KMS-11 (cell line): ENCODE measurements at regions not wholly inside any gene's neighbourhood (a gene's known extent, or its start where the extent isn't known, plus 50 kb on each side); places are given as distances from the start of the nearest gene placed in this dataset.

ENCODE experiments used
- H2AFZ ChIP-seq: fragments of 200-600 bp; sonication (generic); 2 replicates; pipeline ENCODE4 v1.6.1; 2016; ENCODE audit warnings: antibody characterized with exemption, mixed run types, low read depth
- H3K27ac ChIP-seq: fragments of 200-600 bp; sonication (generic); 2 replicates; pipeline ENCODE4 v1.6.1; 2016; ENCODE audit warnings: mild to moderate bottlenecking, mixed run types
- H3K27me3 ChIP-seq: fragments of 200-600 bp; sonication (generic); 2 replicates; pipeline ENCODE4 v1.6.1; 2017; ENCODE audit warnings: mild to moderate bottlenecking, low read depth, mixed run types, moderate library complexity; ENCODE audit not compliant: insufficient read depth
- H3K36me3 ChIP-seq: fragments of 200-600 bp; sonication (generic); 2 replicates; pipeline ENCODE4 v1.6.1; 2017; ENCODE audit warnings: mild to moderate bottlenecking, mixed run types; ENCODE audit not compliant: insufficient read depth
- H3K4me1 ChIP-seq: fragments of 200-600 bp; sonication (generic); 2 replicates; pipeline ENCODE4 v1.6.1; 2016; ENCODE audit warnings: mild to moderate bottlenecking, low read depth, mixed run types; ENCODE audit not compliant: poor library complexity, severe bottlenecking
- H3K4me2 ChIP-seq: fragments of 200-600 bp; sonication (generic); 2 replicates; pipeline ENCODE4 v1.7.0; 2016; ENCODE audit warnings: mild to moderate bottlenecking, mixed run types
- H3K4me3 ChIP-seq: fragments of 200-600 bp; sonication (generic); IDR thresholded peaks from 2 replicates; pipeline ENCODE4 v1.6.1; 2017; ENCODE audit warnings: low read depth, low read length, mixed read lengths; ENCODE audit not compliant: insufficient read depth
- H3K79me2 ChIP-seq: fragments of 200-600 bp; sonication (generic); 2 replicates; pipeline ENCODE4 v1.6.1; 2016; ENCODE audit warnings: low read depth, mixed run types; ENCODE audit not compliant: insufficient read depth
- H3K9ac ChIP-seq: fragments of 200-600 bp; sonication (generic); 2 replicates; pipeline ENCODE4 v1.6.1; 2016; ENCODE audit warnings: mild to moderate bottlenecking, mixed run types
- H4K20me1 ChIP-seq: fragments of 200-600 bp; sonication (generic); 2 replicates; pipeline ENCODE4 v1.6.1; 2016; ENCODE audit warnings: mild to moderate bottlenecking, mixed run types; ENCODE audit not compliant: insufficient read depth
- TF ChIP-seq, protein P1 (sequence below): fragments of 200-600 bp; sonication (generic); conservative IDR thresholded peaks from 2 replicates; pipeline ENCODE4 v1.6.1; 2017; ENCODE audit warnings: low read depth, mild to moderate bottlenecking, antibody characterized with exemption, low read length, moderate library complexity, mixed read lengths

DNA sequence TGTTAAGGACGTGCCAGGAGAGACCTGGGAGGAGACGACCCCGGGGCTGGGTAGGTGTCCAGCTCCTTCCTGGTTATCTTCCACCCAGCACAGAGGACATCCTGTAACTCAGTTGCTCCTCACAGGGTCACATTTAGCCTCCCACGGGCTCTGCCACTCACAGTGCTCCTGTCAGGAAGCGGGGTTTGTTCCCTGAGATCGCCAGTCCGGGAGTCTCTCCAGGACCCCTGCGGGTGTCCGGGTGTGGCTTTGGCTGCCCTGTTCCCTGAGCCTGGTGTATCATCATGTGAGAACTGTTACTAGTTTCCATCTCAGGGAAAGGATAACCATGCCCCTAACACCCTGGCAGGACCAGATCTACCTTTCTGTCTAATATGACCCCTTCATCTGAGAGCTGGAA lies 158.2 kb upstream of the RUNX1 start:
- no peaks in the 10 kb centered on the region for H3K79me2 ChIP-seq
- no peaks in the 10 kb centered on the region for H4K20me1 ChIP-seq
- H3K4me2 ChIP-seq: no peak overlapping the region
- no peak overlapping the region for H2AFZ ChIP-seq
- TF ChIP-seq, protein P1, sequence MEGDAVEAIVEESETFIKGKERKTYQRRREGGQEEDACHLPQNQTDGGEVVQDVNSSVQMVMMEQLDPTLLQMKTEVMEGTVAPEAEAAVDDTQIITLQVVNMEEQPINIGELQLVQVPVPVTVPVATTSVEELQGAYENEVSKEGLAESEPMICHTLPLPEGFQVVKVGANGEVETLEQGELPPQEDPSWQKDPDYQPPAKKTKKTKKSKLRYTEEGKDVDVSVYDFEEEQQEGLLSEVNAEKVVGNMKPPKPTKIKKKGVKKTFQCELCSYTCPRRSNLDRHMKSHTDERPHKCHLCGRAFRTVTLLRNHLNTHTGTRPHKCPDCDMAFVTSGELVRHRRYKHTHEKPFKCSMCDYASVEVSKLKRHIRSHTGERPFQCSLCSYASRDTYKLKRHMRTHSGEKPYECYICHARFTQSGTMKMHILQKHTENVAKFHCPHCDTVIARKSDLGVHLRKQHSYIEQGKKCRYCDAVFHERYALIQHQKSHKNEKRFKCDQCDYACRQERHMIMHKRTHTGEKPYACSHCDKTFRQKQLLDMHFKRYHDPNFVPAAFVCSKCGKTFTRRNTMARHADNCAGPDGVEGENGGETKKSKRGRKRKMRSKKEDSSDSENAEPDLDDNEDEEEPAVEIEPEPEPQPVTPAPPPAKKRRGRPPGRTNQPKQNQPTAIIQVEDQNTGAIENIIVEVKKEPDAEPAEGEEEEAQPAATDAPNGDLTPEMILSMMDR: no peak
- no peaks in the 10 kb centered on the region for H3K36me3 ChIP-seq
- no peaks in the 10 kb centered on the region for H3K4me1 ChIP-seq
- H3K4me3 ChIP-seq: no peak overlapping the region
- no peak overlapping the region for H3K9ac ChIP-seq
- H3K27ac ChIP-seq: no peak overlapping the region
- no peaks in the 10 kb centered on the region for H3K27me3 ChIP-seq

DNA sequence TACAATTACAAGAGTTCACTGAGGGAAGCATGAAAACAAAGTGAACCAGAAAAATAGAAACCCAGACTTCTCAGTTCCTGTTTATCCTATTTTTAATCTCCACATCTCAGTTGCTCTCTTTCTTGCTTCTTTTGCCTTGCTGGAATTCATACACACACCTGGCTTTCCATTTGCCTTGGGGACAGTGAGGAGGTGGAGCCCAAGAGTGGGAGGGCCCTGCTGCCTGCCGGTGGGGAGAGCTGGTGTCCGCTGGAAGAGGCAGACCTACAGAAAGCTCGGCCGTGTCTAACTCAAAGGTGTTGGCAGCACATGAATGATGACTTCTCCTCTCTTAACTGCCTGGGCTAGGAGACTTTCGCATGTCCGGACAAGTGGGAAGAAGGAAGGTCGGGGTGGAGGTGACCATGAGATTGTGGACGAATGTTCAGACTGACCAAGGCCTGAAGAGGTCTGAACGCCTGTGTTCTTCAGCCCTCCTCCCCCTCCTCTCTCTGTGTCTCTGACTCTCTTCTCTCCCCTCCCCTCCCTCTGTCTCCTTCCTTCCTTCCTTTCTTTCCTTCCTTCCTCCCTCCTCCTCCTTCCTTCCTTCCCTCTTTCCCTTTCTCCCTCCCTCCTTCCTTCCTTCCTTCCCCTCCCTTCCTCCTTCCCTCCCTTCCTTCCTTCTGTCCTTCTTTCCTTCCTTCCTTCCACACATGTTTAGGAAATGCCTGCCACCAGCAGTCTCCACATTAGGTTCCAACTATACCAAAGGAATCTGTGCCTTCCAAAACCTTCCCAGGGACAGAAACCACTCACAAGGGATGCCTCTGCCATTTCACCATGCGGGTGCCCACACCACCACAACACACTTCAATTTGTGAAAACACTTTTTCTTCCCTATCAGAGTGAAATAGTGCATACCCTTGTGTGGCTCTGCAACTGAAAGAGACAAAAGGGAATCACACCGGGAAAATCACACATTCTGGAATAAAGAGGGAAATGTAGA lies 157.3 kb upstream of the RUNX1 start:
- H3K27ac ChIP-seq: no peak overlapping the region
- H3K4me1 ChIP-seq: no peaks in the 10 kb centered on the region
- no peak overlapping the region for H2AFZ ChIP-seq
- no peaks in the 10 kb centered on the region for H4K20me1 ChIP-seq
- no peaks in the 10 kb centered on the region for H3K36me3 ChIP-seq
- no peaks in the 10 kb centered on the region for H3K27me3 ChIP-seq
- H3K79me2 ChIP-seq: no peaks in the 10 kb centered on the region
- H3K9ac ChIP-seq: no peak overlapping the region
- no peak overlapping the region for H3K4me3 ChIP-seq
- TF ChIP-seq, protein P1: no peak
- H3K4me2 ChIP-seq: no peak overlapping the region

DNA sequence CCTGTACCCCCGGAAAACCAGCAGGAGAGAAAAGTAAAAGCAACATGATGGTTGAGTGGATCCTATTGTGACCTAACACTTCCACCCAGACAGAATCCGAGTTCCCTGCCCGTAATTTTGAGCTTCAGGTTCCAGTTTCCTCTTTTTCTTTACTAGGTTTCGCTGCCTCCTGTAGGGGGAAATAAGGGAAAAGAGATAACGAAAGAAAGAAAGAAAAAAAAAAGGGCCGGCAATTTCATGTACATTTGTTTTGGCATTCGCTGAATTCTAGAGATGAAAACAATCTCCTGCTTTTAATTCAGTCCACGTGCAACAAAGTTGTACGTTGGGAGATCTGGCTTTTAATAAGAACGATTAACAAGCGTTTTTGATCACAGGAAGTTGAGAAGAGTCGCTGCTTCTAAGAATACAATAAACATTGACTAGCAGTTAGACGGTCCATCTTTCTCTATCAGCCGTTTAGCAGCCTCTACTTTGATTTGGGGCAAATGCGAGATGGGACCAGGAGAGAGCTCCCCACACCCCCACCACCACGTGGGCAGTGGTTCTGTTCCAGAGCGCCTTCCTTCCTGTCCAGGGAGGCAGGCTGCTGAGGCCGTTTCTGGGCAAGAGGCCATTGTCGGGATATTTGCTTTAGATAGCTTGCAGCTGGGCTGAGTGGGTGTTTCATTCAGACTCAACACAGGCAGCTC lies 155.9 kb upstream of the RUNX1 start:
- Histone ChIP-seq H2AFZ (no peak overlapping the region), H3K9ac (no peak overlapping the region), H3K27me3 (no peaks in the 10 kb centered on the region), H3K4me2 (no peak overlapping the region), H3K79me2 (no peaks in the 10 kb centered on the region), H3K4me3 (no peak overlapping the region), H3K4me1 (no peaks in the 10 kb centered on the region), H3K36me3 (no peaks in the 10 kb centered on the region), H4K20me1 (no peaks in the 10 kb centered on the region), H3K27ac (no peak overlapping the region)
- TF ChIP-seq, protein P1: no peak

DNA sequence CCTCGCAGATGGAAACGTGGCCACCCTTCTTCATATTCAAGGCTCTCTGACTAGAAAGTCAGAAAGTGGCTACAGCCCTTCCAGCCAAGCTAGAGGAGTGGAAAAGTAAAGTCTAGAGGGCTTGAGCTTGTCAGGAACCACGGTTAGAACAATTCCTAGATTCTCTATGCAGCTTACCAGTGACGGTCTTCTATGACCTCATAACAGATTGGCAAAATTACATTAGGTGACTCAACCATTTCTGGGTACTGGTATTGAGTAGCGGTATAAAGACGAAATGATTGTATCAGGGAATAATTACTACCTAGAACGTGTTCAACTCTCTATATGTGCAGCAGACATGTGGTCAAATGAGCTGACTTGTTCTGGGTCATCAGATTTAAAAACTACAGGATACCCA lies 155.0 kb upstream of the RUNX1 start:
- Histone ChIP-seq H3K27me3 (no peaks in the 10 kb centered on the region), H4K20me1 (no peaks in the 10 kb centered on the region), H3K79me2 (no peaks in the 10 kb centered on the region), H2AFZ (no peak overlapping the region), H3K4me3 (no peak overlapping the region), H3K27ac (no peak overlapping the region), H3K9ac (no peak overlapping the region), H3K4me2 (no peak overlapping the region), H3K4me1 (no peaks in the 10 kb centered on the region), H3K36me3 (no peaks in the 10 kb centered on the region)
- TF ChIP-seq, protein P1: no peak
